Sigmoid colon (tissue), 6 donors: ENCODE measurements at regions not wholly inside any gene's neighbourhood (a gene's known extent, or its start where the extent isn't known, plus 50 kb on each side); places are given as distances from the start of the nearest gene placed in this dataset.

Experiments used
- DNase-seq: peaks from one replicate; pipeline ENCODE4 v3.0.0-alpha.2; 2019
- H3K27ac ChIP-seq, 4 donors: fragments of 200-600 bp; sonication (generic); one replicate each; pipeline ENCODE4 v1.5.1; 2016 to 2019; ENCODE audit warnings: mild to moderate bottlenecking in 1 of 4
- H3K27me3 ChIP-seq, 3 donors: fragments of 200-600 bp; sonication (generic); one replicate each; pipeline ENCODE4 v1.5.1; 2019; ENCODE audit warnings: mild to moderate bottlenecking in 1 of 3
- H3K36me3 ChIP-seq, 4 donors: fragments of 200-600 bp; sonication (generic); one replicate each; pipeline ENCODE4 v1.5.1; 2016 to 2019
- H3K4me1 ChIP-seq, 4 donors: fragments of 200-600 bp; sonication (generic); one replicate each; pipeline ENCODE4 v1.5.1; 2017 to 2019
- H3K4me3 ChIP-seq, 4 donors: fragments of 200-600 bp; sonication (generic); one replicate each; pipeline ENCODE4 v1.5.1; 2017 to 2019; ENCODE audit warnings: mild to moderate bottlenecking in 2 of 4, moderate library complexity in 1 of 4
- H3K9me3 ChIP-seq, 4 donors: fragments of 200-600 bp in 3 of 4; sonication (generic) in 3 of 4; one replicate each; pipeline versions ENCODE4 v1.5.1 to v1.6.1; 2013 to 2019
- CTCF ChIP-seq, 4 experiments: fragments of 450-650 bp in 3 of 4; fragments of 200-600 bp in 1 of 4; IDR thresholded peaks; one replicate each; pipeline ENCODE4 v1.5.1; 2016 to 2019; ENCODE audit warnings: antibody characterized with exemption in 4 of 4, mild to moderate bottlenecking in 3 of 4, moderate library complexity in 2 of 4
- EP300 ChIP-seq, 4 donors: sonication (generic); formaldehyde crosslinking; IDR thresholded peaks; one replicate each; pipeline ENCODE4 v1.6.1; 2017; ENCODE audit warnings: antibody characterized with exemption in 4 of 4
- POLR2A ChIP-seq, 2 donors: fragments of 450-650 bp; IDR thresholded peaks; one replicate each; pipeline ENCODE4 v1.6.1; 2016; ENCODE audit warnings: antibody characterized with exemption in 2 of 2, mild to moderate bottlenecking in 2 of 2, moderate library complexity in 2 of 2
- POLR2AphosphoS5 ChIP-seq, 4 donors: sonication (generic); formaldehyde crosslinking; IDR thresholded peaks; one replicate each; pipeline ENCODE4 v1.6.1; 2017; ENCODE audit warnings: antibody characterized with exemption in 4 of 4
- WGBS, 2 donors: extraction: QIAGEN DNeasy Blood & Tissue Kit; methylation state at CpG; one replicate each; pipeline ENCODE4 v1.1.7; 2013; 5-methylcytosine and 5-hydroxymethylcytosine counted together
- intact Hi-C: fragments of 100-400 bp; cut with DNase I; formaldehyde crosslinking; loops from one replicate; pipeline ENCODE4 v1.15.1; 2023
- donor health status: healthy with polysubstance abuse.
- donor health status: healthy.

GRCh38 chr13:106635616-106636015, 67.7 kb upstream of the ARGLU1 start:
- WGBS, 2 donors, result 81 to 93% methylated on average over 9 of the region's 9 CpGs
- Histone ChIP-seq H3K4me3 (no peak overlapping the region), H3K27ac (no peak overlapping the region), H3K9me3 (no peaks in the 10 kb centered on the region), H3K27me3 (no peaks in the 10 kb centered on the region), H3K36me3 (no peaks in the 10 kb centered on the region), H3K4me1 (no peaks in the 10 kb centered on the region)
- TF ChIP-seq CTCF (IDR thresholded peaks at IDR 0.05) (no peak), POLR2AphosphoS5 (IDR thresholded peaks at IDR 0.05) (no peak)
- no peak for DNase-seq
- intact Hi-C loops, result no loop called here

- H3K27ac ChIP-seq, result no peak overlapping the region
- H3K4me3 ChIP-seq, result no peak overlapping the region
- no peaks in the 10 kb centered on the region for H3K36me3 ChIP-seq
- no peaks in the 10 kb centered on the region for H3K9me3 ChIP-seq
- no peaks in the 10 kb centered on the region for H3K4me1 ChIP-seq
- no peak for DNase-seq
- H3K27me3 ChIP-seq, result no peaks in the 10 kb centered on the region
- 87 to 92% methylated on average over 5 of the region's 5 CpGs for WGBS, 2 donors
- intact Hi-C loops, result no loop called here
- no peak for TF ChIP-seq POLR2AphosphoS5 (IDR thresholded peaks at IDR 0.05)
- TF ChIP-seq POLR2A (IDR thresholded peaks at IDR 0.05), result no peak
- no peak for TF ChIP-seq CTCF (IDR thresholded peaks at IDR 0.05)
- TF ChIP-seq EP300 (IDR thresholded peaks at IDR 0.05), result no peak
Measured at GRCh38 chr13:106633321-106633720, 65.4 kb upstream of the ARGLU1 start.

- no peak overlapping the region for H3K4me3 ChIP-seq
- DNase-seq, result no peak
- H3K27me3 ChIP-seq, result no peaks in the 10 kb centered on the region
- TF ChIP-seq CTCF (IDR thresholded peaks at IDR 0.05), result no peak
- TF ChIP-seq POLR2AphosphoS5 (IDR thresholded peaks at IDR 0.05), result no peak
- TF ChIP-seq POLR2A (IDR thresholded peaks at IDR 0.05), result no peak
- H3K27ac ChIP-seq, result no peak overlapping the region
- no peaks in the 10 kb centered on the region for H3K9me3 ChIP-seq
- H3K36me3 ChIP-seq, result no peaks in the 10 kb centered on the region
- intact Hi-C loops, result no loop called here
- WGBS, 2 donors, result 62 to 83% methylated on average over 6 of the region's 6 CpGs
- H3K4me1 ChIP-seq, result no peaks in the 10 kb centered on the region
Measured at GRCh38 chr13:106630650-106631049, 62.7 kb upstream of the ARGLU1 start.

- no peak for DNase-seq
- WGBS, 2 donors, result 79 to 81% methylated on average over 5 of the region's 5 CpGs
- Histone ChIP-seq H3K4me3 (no peak overlapping the region), H3K9me3 (no peaks in the 10 kb centered on the region), H3K4me1 (no peaks in the 10 kb centered on the region), H3K27me3 (no peaks in the 10 kb centered on the region), H3K27ac (no peak overlapping the region), H3K36me3 (no peaks in the 10 kb centered on the region)
- intact Hi-C loops, result no loop called here
- no peak for TF ChIP-seq POLR2AphosphoS5 (IDR thresholded peaks at IDR 0.05)
- TF ChIP-seq POLR2A (IDR thresholded peaks at IDR 0.05), result no peak
- TF ChIP-seq CTCF (IDR thresholded peaks at IDR 0.05), result no peak
- TF ChIP-seq EP300 (IDR thresholded peaks at IDR 0.05), result no peak
Measured at GRCh38 chr13:106630162-106630561, 62.2 kb upstream of the ARGLU1 start.

GRCh38 chr13:106628936-106629659, 61.2 kb upstream of the ARGLU1 start:
- no peaks in the 10 kb centered on the region for H3K9me3 ChIP-seq
- H3K36me3 ChIP-seq, result no peaks in the 10 kb centered on the region
- H3K4me1 ChIP-seq, result no peaks in the 10 kb centered on the region
- no peak for DNase-seq
- TF ChIP-seq EP300 (IDR thresholded peaks at IDR 0.05) (no peak), CTCF (IDR thresholded peaks at IDR 0.05) (no peak), POLR2A (IDR thresholded peaks at IDR 0.05) (no peak), POLR2AphosphoS5 (IDR thresholded peaks at IDR 0.05) (no peak)
- peaks cover 0 to 8% (median 0%) of the 10 kb centered on the region in 3 donors for H3K27me3 ChIP-seq
- WGBS, 2 donors, result 69 to 86% methylated on average over 2 of the region's 2 CpGs
- H3K27ac ChIP-seq, result no peak overlapping the region
- intact Hi-C loops, result no loop called here
- no peak overlapping the region for H3K4me3 ChIP-seq
